Endothelial cell of umbilical vein (primary cell): ENCODE measurements at regions not wholly inside any gene's neighbourhood (a gene's known extent, or its start where the extent isn't known, plus 50 kb on each side); places are given as distances from the start of the nearest gene placed in this dataset.

ENCODE experiments used
- BruUV-seq: library from RNA; stranded (reverse); fragments of 400-500 nt; replicated peaks from 2 replicates; lab custom pipeline; 2021; lab: Mats Ljungman, UMichigan
- CTCF ChIA-PET: fragments of 300-600, 350-600 bp; sonication (Branson Sonifier 250); formaldehyde crosslinking; loops from one replicate; lab custom pipeline; 2021; ENCODE audit warnings: antibody characterized with exemption, inconsistent platforms; lab: Charles Lee
- POLR2A ChIA-PET: fragments of 300-600, 350-600 bp; sonication (Branson Sonifier 250); formaldehyde crosslinking; loops from one replicate; lab custom pipeline; 2021; ENCODE audit warnings: antibody characterized with exemption, inconsistent platforms; lab: Charles Lee
- DNase-seq: peaks from one replicate; pipeline ENCODE4 v3.0.0-alpha.2; 2011; ENCODE audit warnings: low read depth, low spot score
- FAIRE-seq: peaks from 2 replicates; lab custom pipeline; 2011; peaks lifted over from hg19 to GRCh38; lab: Jason Lieb, UNC
- H2AFZ ChIP-seq: 2 replicates; pipeline ENCODE4 v1.6.0; 2012; ENCODE audit warnings: low read depth, low read length, control low read depth, inconsistent platforms
- H3K27ac ChIP-seq: 2 replicates; pipeline ENCODE4 v1.5.1; 2011; ENCODE audit warnings: low read depth, mild to moderate bottlenecking, control low read depth, low read length, moderate library complexity; ENCODE audit not compliant: insufficient read depth
- H3K27me3 ChIP-seq, 2 experiments: 2 replicates each; pipeline versions ENCODE4 v1.6.0 to v1.6.1; 2011; ENCODE audit warnings: low read length in 2 of 2, mixed read lengths in 1 of 2; ENCODE audit not compliant: control insufficient read depth in 2 of 2, insufficient read depth in 2 of 2
- H3K36me3 ChIP-seq, 2 experiments: 2 replicates in 1 of 2; 3 replicates in 1 of 2; pipeline ENCODE4 v1.5.1; 2011; ENCODE audit warnings: low read length in 2 of 2, mild to moderate bottlenecking in 1 of 2, moderate library complexity in 1 of 2; ENCODE audit not compliant: control insufficient read depth in 2 of 2, insufficient read depth in 2 of 2; ENCODE audit errors: extremely low read depth in 1 of 2
- H3K4me1 ChIP-seq: 3 replicates; pipeline ENCODE4 v1.5.1; 2011; ENCODE audit warnings: mild to moderate bottlenecking, low read length; ENCODE audit not compliant: control insufficient read depth, insufficient read depth; ENCODE audit errors: extremely low read depth
- H3K4me2 ChIP-seq: 2 replicates; pipeline ENCODE4 v1.6.1; 2011; ENCODE audit warnings: low read length, control low read depth, mixed read lengths; ENCODE audit not compliant: insufficient read depth
- H3K4me3 ChIP-seq, 3 experiments: fragments of 200-600 bp in 1 of 3; sonication (generic), shearing (Covaris generic) in 1 of 3; replicated peaks in 1 of 3; 2 replicates each; pipeline ENCODE4 v1.5.1; 2011 to 2016; ENCODE audit warnings: control low read depth in 3 of 3, low read length in 3 of 3, mild to moderate bottlenecking in 2 of 3, inconsistent platforms in 1 of 3, low read depth in 1 of 3, moderate library complexity in 1 of 3; ENCODE audit not compliant: insufficient read depth in 1 of 3
- H3K79me2 ChIP-seq: 2 replicates; pipeline ENCODE4 v1.6.0; 2012; ENCODE audit warnings: low read length, inconsistent platforms; ENCODE audit not compliant: control insufficient read depth, insufficient read depth
- H3K9ac ChIP-seq: replicated peaks from 2 replicates; pipeline ENCODE3; 2011; ENCODE audit warnings: low read length, control low read depth; ENCODE audit not compliant: insufficient read depth; ENCODE audit errors: extremely low read depth
- H3K9me1 ChIP-seq: replicated peaks from 3 replicates; pipeline ENCODE4 v1.6.0; 2011; ENCODE audit warnings: mild to moderate bottlenecking, low read length; ENCODE audit not compliant: control insufficient read depth, insufficient read depth; ENCODE audit errors: extremely low read depth
- H3K9me3 ChIP-seq: replicated peaks from 2 replicates; pipeline ENCODE4 v1.5.1; 2012; ENCODE audit warnings: low read length, inconsistent platforms; ENCODE audit not compliant: control insufficient read depth, insufficient read depth
- H4K20me1 ChIP-seq: replicated peaks from 2 replicates; pipeline ENCODE3; 2011; ENCODE audit warnings: mild to moderate bottlenecking, low read length; ENCODE audit not compliant: control insufficient read depth, insufficient read depth; ENCODE audit errors: extremely low read depth
- FOS ChIP-seq: IDR thresholded peaks from 2 replicates; pipeline ENCODE4 v1.6.1; 2011; ENCODE audit warnings: mild to moderate bottlenecking, low read length, moderate library complexity, borderline replicate concordance; ENCODE audit not compliant: insufficient read depth
- JUN ChIP-seq: IDR thresholded peaks from 2 replicates; pipeline ENCODE4 v1.6.1; 2011; ENCODE audit warnings: borderline replicate concordance, low read depth; ENCODE audit not compliant: insufficient read length, insufficient read depth
- POLR2AphosphoS5 ChIP-seq: IDR thresholded peaks from 2 replicates; pipeline ENCODE4 v1.6.1; 2012; ENCODE audit warnings: low read depth, mild to moderate bottlenecking, control low read depth, low read length, moderate library complexity; ENCODE audit not compliant: insufficient read depth
- dilution Hi-C: fragments of 300-500 bp; cut with MboI; formaldehyde crosslinking; loops from one replicate; pipeline ENCODE4 v1.15.0; 2019; ENCODE audit warnings: low sequenced_read_pairs; ENCODE audit not compliant: extremely low pct_ligation_motif_present
- intact Hi-C: fragments of 100-400 bp; cut with micrococcal nuclease; formaldehyde crosslinking; loops from one replicate; pipeline ENCODE4 v1.10.0; 2022
- TF ChIP-seq, protein P1 (sequence below), 2 donors: IDR thresholded peaks; 1 replicate in 1 of 2; 2 replicates in 1 of 2; pipeline ENCODE4 v1.5.1; 2011; ENCODE audit warnings: low read length in 2 of 2, mild to moderate bottlenecking in 2 of 2, moderate library complexity in 2 of 2, control low read depth in 1 of 2, inconsistent platforms in 1 of 2, low read depth in 1 of 2; ENCODE audit not compliant: insufficient read depth in 1 of 2; ENCODE audit errors: extremely low read depth in 1 of 2
- TF ChIP-seq, protein P2 (sequence below): IDR thresholded peaks from 2 replicates; pipeline ENCODE4 v1.6.1; 2011; ENCODE audit not compliant: insufficient read depth, insufficient read length

DNA sequence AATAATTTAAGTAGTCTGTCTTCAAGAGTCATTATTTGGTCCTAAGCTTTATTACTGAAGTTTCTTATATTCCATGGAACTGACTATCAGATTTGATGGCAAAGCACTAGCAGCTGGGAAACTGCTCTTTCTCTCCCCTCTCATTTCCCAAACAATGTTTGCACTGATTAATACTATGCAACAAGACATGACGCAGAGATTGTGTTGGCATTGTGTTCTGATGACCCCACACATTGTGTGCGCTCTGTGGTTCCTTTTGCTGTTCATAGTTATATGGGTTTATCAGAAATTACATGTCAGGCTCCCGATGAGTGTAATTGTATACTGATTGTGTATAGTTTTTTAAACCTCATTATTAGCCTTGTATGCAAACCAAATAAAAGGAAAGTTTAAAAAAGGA, 331.6 kb upstream of the FANCL start:
- Histone ChIP-seq H3K9me1 (no peaks in the 10 kb centered on the region), H3K27me3 (no peaks in the 10 kb centered on the region), H3K27ac (no peak overlapping the region), H3K4me2 (no peak overlapping the region), H4K20me1 (no peaks in the 10 kb centered on the region), H2AFZ (peak overlapping the region; percentile 52), H3K4me1 (peaks cover 2% of the 10 kb centered on the region), H3K9me3 (no peaks in the 10 kb centered on the region), H3K9ac (no peak overlapping the region), H3K4me3 (no peak overlapping the region), H3K79me2 (no peaks in the 10 kb centered on the region), H3K36me3 (no peaks in the 10 kb centered on the region)
- DNase-seq (no peak), FAIRE-seq (no peak)
- ChIA-PET POLR2A (no interaction called here), CTCF (interaction anchor here (1.8 to 7.5 kb wide), 5 partner anchors 92 to 190 kb away, joined by 9 to 305 read pairs (median 19); no protein-coding TSS in a partner anchor)
- intact Hi-C loops: no loop called here
- BruUV-seq: no TSS peak
- dilution Hi-C loops: no loop called here
- no peak for TF ChIP-seq FOS

DNA sequence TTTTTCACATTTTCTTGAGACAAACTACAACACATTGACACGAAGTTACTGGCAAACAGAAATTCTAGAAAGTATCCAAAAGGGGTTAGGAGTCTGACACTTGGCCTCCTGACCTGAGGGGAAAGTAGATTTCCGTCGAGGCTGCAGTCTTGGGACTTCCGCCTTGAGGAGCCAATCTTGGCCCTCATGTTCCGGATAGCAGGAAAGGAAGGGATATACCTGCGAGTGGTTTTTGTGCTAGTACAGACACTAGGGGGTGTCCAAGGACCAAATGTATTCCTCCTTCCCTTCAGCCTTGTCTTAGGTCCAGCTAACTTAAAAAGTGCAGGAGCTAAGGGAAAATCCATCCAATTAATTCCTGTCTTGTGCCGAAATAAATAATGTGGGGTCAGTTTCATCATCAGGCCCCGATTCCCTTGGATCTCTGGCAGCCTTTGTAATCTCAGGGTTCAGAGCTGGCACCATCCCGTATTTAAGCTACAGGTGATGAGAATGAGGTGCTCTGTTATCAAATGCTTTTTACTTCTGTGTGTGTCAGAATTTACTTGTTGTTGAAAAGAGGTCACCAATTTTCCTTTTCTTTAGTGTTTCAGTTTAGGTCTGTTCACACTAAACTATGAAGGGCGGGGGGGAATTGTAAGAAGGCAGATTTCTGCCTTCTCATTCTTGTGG, 330.2 kb upstream of the FANCL start:
- H3K27ac ChIP-seq: no peak overlapping the region
- peak overlapping the region; percentile 89 for H2AFZ ChIP-seq
- H3K9me1 ChIP-seq: no peaks in the 10 kb centered on the region
- H3K9ac ChIP-seq: no peak overlapping the region
- H3K79me2 ChIP-seq: no peaks in the 10 kb centered on the region
- H3K36me3 ChIP-seq: no peaks in the 10 kb centered on the region
- POLR2A ChIA-PET: no interaction called here
- FAIRE-seq (peak; percentile 74), DNase-seq (peak; percentile 84)
- BruUV-seq: no TSS peak
- dilution Hi-C loops (no loop called here), intact Hi-C loops (loop anchor here (1.0 kb wide), 7 partner anchors 63 to 1979 kb away; no protein-coding TSS in a partner anchor)
- H3K4me1 ChIP-seq: peaks cover 2% of the 10 kb centered on the region
- no peaks in the 10 kb centered on the region for H3K27me3 ChIP-seq
- CTCF ChIA-PET: interaction anchor here (0.6 to 7.5 kb wide), 30 partner anchors 16 to 1979 kb away, joined by 3 to 305 read pairs (median 4); no protein-coding TSS in a partner anchor
- H3K4me2 ChIP-seq: peak overlapping the region; percentile 52
- H4K20me1 ChIP-seq: no peaks in the 10 kb centered on the region
- H3K9me3 ChIP-seq: no peaks in the 10 kb centered on the region
- no peak for TF ChIP-seq POLR2AphosphoS5
- TF ChIP-seq, protein P1, sequence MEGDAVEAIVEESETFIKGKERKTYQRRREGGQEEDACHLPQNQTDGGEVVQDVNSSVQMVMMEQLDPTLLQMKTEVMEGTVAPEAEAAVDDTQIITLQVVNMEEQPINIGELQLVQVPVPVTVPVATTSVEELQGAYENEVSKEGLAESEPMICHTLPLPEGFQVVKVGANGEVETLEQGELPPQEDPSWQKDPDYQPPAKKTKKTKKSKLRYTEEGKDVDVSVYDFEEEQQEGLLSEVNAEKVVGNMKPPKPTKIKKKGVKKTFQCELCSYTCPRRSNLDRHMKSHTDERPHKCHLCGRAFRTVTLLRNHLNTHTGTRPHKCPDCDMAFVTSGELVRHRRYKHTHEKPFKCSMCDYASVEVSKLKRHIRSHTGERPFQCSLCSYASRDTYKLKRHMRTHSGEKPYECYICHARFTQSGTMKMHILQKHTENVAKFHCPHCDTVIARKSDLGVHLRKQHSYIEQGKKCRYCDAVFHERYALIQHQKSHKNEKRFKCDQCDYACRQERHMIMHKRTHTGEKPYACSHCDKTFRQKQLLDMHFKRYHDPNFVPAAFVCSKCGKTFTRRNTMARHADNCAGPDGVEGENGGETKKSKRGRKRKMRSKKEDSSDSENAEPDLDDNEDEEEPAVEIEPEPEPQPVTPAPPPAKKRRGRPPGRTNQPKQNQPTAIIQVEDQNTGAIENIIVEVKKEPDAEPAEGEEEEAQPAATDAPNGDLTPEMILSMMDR (IDR thresholded peaks at IDR 0.05; ENCODE audit: extremely low read depth in 1 of 2, insufficient read depth in 1 of 2, low read depth in 1 of 2, low read length in 2 of 2): peak; percentile 69 to 81
- TF ChIP-seq JUN: no peak
- TF ChIP-seq, protein P2, sequence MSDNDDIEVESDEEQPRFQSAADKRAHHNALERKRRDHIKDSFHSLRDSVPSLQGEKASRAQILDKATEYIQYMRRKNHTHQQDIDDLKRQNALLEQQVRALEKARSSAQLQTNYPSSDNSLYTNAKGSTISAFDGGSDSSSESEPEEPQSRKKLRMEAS: no peak
- no peak overlapping the region for H3K4me3 ChIP-seq
